Activated CD4-positive, alpha-beta T cell treated with anti-CD3 and anti-CD28 coated beads, Interleukin-2, amount 50 U/mL, for 16 hours (primary cell): ENCODE measurements at regions not wholly inside any gene's neighbourhood (a gene's known extent, or its start where the extent isn't known, plus 50 kb on each side); places are given as distances from the start of the nearest gene placed in this dataset.

ENCODE experiments used
- DNase-seq: peaks from one replicate; pipeline ENCODE4 v3.0.0-alpha.2; 2020

GRCh38 chr21:19712441-19712840, 1285.8 kb upstream of the NCAM2 start:
- DNase-seq = no peak

- DNase-seq = no peak
Observed at GRCh38 chr21:19713313-19713712, 1284.9 kb upstream of the NCAM2 start.

GRCh38 chr21:19724081-19724480, 1274.1 kb upstream of the NCAM2 start:
- no peak for DNase-seq

- DNase-seq = no peak
Observed at GRCh38 chr21:19731251-19731650, 1267.0 kb upstream of the NCAM2 start.

- DNase-seq = no peak
Observed at GRCh38 chr21:19759836-19760235, 1238.4 kb upstream of the NCAM2 start.

GRCh38 chr21:19767546-19767945, 1230.7 kb upstream of the NCAM2 start:
- no peak for DNase-seq

GRCh38 chr21:19771881-19772280, 1226.3 kb upstream of the NCAM2 start:
- DNase-seq = no peak

GRCh38 chr21:19776076-19776475, 1222.1 kb upstream of the NCAM2 start:
- DNase-seq = no peak

- DNase-seq = no peak
Observed at GRCh38 chr21:19781881-19782652, 1216.1 kb upstream of the NCAM2 start.

GRCh38 chr21:19785941-19786340, 1212.3 kb upstream of the NCAM2 start:
- DNase-seq = no peak

GRCh38 chr21:19792004-19792403, 1206.2 kb upstream of the NCAM2 start:
- no peak for DNase-seq

- no peak for DNase-seq
Observed at GRCh38 chr21:19807201-19807600, 1191.0 kb upstream of the NCAM2 start.

- no peak for DNase-seq
Observed at GRCh38 chr21:19810779-19811178, 1187.4 kb upstream of the NCAM2 start.

- DNase-seq = no peak
Observed at GRCh38 chr21:19830446-19830845, 1167.8 kb upstream of the NCAM2 start.

GRCh38 chr21:19832551-19832950, 1165.7 kb upstream of the NCAM2 start:
- no peak for DNase-seq

- no peak for DNase-seq
Observed at GRCh38 chr21:19833082-19833481, 1165.1 kb upstream of the NCAM2 start.

- no peak for DNase-seq
Observed at GRCh38 chr21:19842601-19843000, 1155.6 kb upstream of the NCAM2 start.

- DNase-seq = no peak
Observed at GRCh38 chr21:19844334-19844733, 1153.9 kb upstream of the NCAM2 start.

- no peak for DNase-seq
Observed at GRCh38 chr21:19850157-19850556, 1148.1 kb upstream of the NCAM2 start.

- DNase-seq = no peak
Observed at GRCh38 chr21:19853061-19853460, 1145.1 kb upstream of the NCAM2 start.

GRCh38 chr21:19853709-19854575, 1144.3 kb upstream of the NCAM2 start:
- DNase-seq = no peak

- DNase-seq = no peak
Observed at GRCh38 chr21:19855522-19855921, 1142.7 kb upstream of the NCAM2 start.

- no peak for DNase-seq
Observed at GRCh38 chr21:19864476-19864875, 1133.7 kb upstream of the NCAM2 start.

GRCh38 chr21:19870682-19871081, 1127.5 kb upstream of the NCAM2 start:
- no peak for DNase-seq
